Activated CD8-positive, alpha-beta T cell treated with anti-CD3 and anti-CD28 coated beads for 36 hours (primary cell): ENCODE measurements at regions not wholly inside any gene's neighbourhood (a gene's known extent, or its start where the extent isn't known, plus 50 kb on each side); places are given as distances from the start of the nearest gene placed in this dataset.

Experiments used
- ATAC-seq: fragments of 200-7000 bp; cut with Tn5 transposase; one replicate; pipeline ENCODE4 v1.10.0; 2021; ENCODE audit warnings: mild to moderate bottlenecking, moderate library complexity
- CTCF ChIA-PET: fragments of 350-600 bp; sonication (Branson Sonifier 250); formaldehyde crosslinking; loops from one replicate; lab custom pipeline; 2021; ENCODE audit warnings: antibody characterized with exemption; lab: Charles Lee
- POLR2A ChIA-PET: fragments of 350-600 bp; sonication (Branson Sonifier 250); formaldehyde crosslinking; loops from one replicate; lab custom pipeline; 2021; ENCODE audit warnings: antibody characterized with exemption; lab: Charles Lee
- DNase-seq: peaks from one replicate; pipeline ENCODE4 v3.0.0-alpha.2; 2020
- H3K27ac Mint-ChIP-seq: one replicate; pipeline ENCODE4 v1.8.0; 2021; ENCODE audit warnings: mild to moderate bottlenecking, mixed read lengths
- H3K27me3 Mint-ChIP-seq: one replicate; pipeline ENCODE4 v1.8.0; 2021; ENCODE audit warnings: mixed read lengths
- H3K36me3 Mint-ChIP-seq: one replicate; pipeline ENCODE4 v1.8.0; 2021; ENCODE audit warnings: low read depth, mixed read lengths
- H3K4me1 Mint-ChIP-seq: one replicate; pipeline ENCODE4 v1.8.0; 2021; ENCODE audit warnings: low read depth, mixed read lengths
- H3K4me3 Mint-ChIP-seq: one replicate; pipeline ENCODE4 v1.8.0; 2021; ENCODE audit warnings: mild to moderate bottlenecking, moderate library complexity, mixed read lengths
- H3K9me3 Mint-ChIP-seq: one replicate; pipeline ENCODE4 v1.8.0; 2021; ENCODE audit warnings: mixed read lengths
- CTCF ChIP-seq: fragments of 200-600 bp; IDR thresholded peaks from one replicate; pipeline ENCODE4 v1.8.0; 2022; ENCODE audit warnings: antibody characterized with exemption, mild to moderate bottlenecking
- intact Hi-C: fragments of 100-400 bp; cut with micrococcal nuclease; formaldehyde crosslinking; loops from one replicate; pipeline ENCODE4 v1.10.0; 2022

- H3K4me1 Mint-ChIP-seq = no peaks in the 10 kb centered on the region
- no peak overlapping the region for H3K4me3 Mint-ChIP-seq
- ChIA-PET POLR2A (no interaction called here), CTCF (no interaction called here)
- intact Hi-C loops = no loop called here
- ATAC-seq (no peak), DNase-seq (no peak)
- no peak for TF ChIP-seq CTCF
- no peaks in the 10 kb centered on the region for H3K27me3 Mint-ChIP-seq
- no peaks in the 10 kb centered on the region for H3K36me3 Mint-ChIP-seq
- no peaks in the 10 kb centered on the region for H3K9me3 Mint-ChIP-seq
- no peak overlapping the region for H3K27ac Mint-ChIP-seq
Measured at GRCh38 chr6:93964321-93964720, 545.0 kb upstream of the EPHA7 start.

GRCh38 chr6:93962566-93962965 lies 543.2 kb upstream of the EPHA7 start:
- intact Hi-C loops = no loop called here
- DNase-seq = no peak
- Mint-ChIP-seq H3K4me1 (no peaks in the 10 kb centered on the region), H3K27me3 (no peaks in the 10 kb centered on the region), H3K9me3 (no peaks in the 10 kb centered on the region), H3K4me3 (no peak overlapping the region), H3K27ac (no peak overlapping the region), H3K36me3 (no peaks in the 10 kb centered on the region)
- ChIA-PET CTCF (no interaction called here), POLR2A (no interaction called here)
- ATAC-seq = no peak
- TF ChIP-seq CTCF = no peak

- no peaks in the 10 kb centered on the region for H3K27me3 Mint-ChIP-seq
- ATAC-seq (no peak), DNase-seq (no peak)
- no peak for TF ChIP-seq CTCF
- ChIA-PET POLR2A (no interaction called here), CTCF (no interaction called here)
- no peaks in the 10 kb centered on the region for H3K36me3 Mint-ChIP-seq
- no peaks in the 10 kb centered on the region for H3K4me1 Mint-ChIP-seq
- intact Hi-C loops = no loop called here
- no peaks in the 10 kb centered on the region for H3K9me3 Mint-ChIP-seq
- H3K27ac Mint-ChIP-seq = no peak overlapping the region
- H3K4me3 Mint-ChIP-seq = no peak overlapping the region
Measured at GRCh38 chr6:93954584-93954983, 535.2 kb upstream of the EPHA7 start.

GRCh38 chr6:93943661-93944060 lies 524.3 kb upstream of the EPHA7 start:
- Mint-ChIP-seq H3K4me1 (no peaks in the 10 kb centered on the region), H3K4me3 (no peak overlapping the region), H3K36me3 (no peaks in the 10 kb centered on the region), H3K9me3 (peaks cover 8% of the 10 kb centered on the region), H3K27me3 (no peaks in the 10 kb centered on the region), H3K27ac (no peak overlapping the region)
- ATAC-seq = no peak
- POLR2A ChIA-PET = no interaction called here
- TF ChIP-seq CTCF = no peak
- CTCF ChIA-PET = no interaction called here
- no peak for DNase-seq
- intact Hi-C loops = no loop called here

GRCh38 chr6:93940381-93940780 lies 521.0 kb upstream of the EPHA7 start:
- Mint-ChIP-seq H3K4me3 (no peak overlapping the region), H3K36me3 (no peaks in the 10 kb centered on the region), H3K27me3 (no peaks in the 10 kb centered on the region), H3K9me3 (peaks cover 5% of the 10 kb centered on the region), H3K27ac (no peak overlapping the region), H3K4me1 (no peaks in the 10 kb centered on the region)
- TF ChIP-seq CTCF = no peak
- ChIA-PET CTCF (no interaction called here), POLR2A (no interaction called here)
- intact Hi-C loops = no loop called here
- no peak for DNase-seq
- ATAC-seq = no peak
